HL-60/S4 treated with retinoic acid at 250 ng/mL for 4 days and 3 days (cell line): ENCODE measurements at regions not wholly inside any gene's neighbourhood (a gene's known extent, or its start where the extent isn't known, plus 50 kb on each side); places are given as distances from the start of the nearest gene placed in this dataset.
"Not testable (repeated sequence)": the region's sequence is repeated elsewhere in the genome, so short reads cannot be mapped to it uniquely, and the experiment has no call there.

Source experiments
- in situ Hi-C: fragments of 300-500 bp; cut with MboI; formaldehyde crosslinking; loops from 2 replicates; pipeline ENCODE4 v1.7.0; 2022; ENCODE audit warnings: low sequenced_read_pairs

DNA sequence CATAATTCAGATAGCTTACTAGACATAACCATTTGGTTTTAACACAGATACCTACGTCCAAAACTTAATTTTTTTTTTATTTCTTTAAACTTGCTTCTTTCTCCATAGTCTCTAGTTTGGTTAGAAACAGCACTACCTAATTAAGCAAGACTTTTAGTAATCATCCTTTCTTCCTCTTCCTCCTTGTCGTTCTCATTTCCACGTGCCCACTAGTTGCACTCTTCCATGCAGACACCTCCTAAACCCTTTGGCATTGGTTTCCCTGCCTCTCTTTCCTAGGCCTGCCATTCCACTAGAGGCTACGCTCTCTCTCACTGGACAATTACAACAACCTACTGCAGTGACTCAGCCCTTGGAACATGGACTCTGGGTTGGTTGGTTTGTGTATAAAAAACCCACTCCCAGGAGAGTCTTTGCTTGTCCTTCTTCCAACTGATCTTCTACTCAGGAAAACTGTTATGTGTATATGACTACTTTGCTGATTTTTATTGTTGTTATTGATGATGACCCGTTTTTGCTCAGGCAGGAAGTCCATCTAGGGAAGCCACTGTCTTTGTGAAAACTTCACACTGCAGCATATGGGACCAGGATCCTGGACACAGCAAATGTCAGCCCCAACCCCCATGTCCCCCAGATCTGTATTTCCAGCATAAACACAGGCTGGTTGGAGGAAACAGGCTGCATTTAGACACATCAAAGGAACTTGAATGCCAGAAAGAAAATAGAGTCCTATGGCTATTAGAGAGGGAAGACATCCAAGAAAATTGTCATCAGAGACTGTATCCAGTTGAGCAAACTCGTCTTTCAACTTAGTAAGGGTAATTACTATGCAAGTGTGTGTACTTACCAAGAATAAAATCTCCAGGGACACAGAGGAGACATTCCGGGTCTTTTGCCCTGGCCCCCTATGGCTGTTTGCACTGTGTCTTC is 503.2 kb downstream of the GADD45G start:
- in situ Hi-C loops: loop anchor here (10.0 kb wide), 1 partner anchor 513 kb away; no protein-coding TSS in a partner anchor

- in situ Hi-C loops: no loop called here
Measured at GRCh38 chr9:90112788-90113187, 508.0 kb downstream of the GADD45G start.

DNA sequence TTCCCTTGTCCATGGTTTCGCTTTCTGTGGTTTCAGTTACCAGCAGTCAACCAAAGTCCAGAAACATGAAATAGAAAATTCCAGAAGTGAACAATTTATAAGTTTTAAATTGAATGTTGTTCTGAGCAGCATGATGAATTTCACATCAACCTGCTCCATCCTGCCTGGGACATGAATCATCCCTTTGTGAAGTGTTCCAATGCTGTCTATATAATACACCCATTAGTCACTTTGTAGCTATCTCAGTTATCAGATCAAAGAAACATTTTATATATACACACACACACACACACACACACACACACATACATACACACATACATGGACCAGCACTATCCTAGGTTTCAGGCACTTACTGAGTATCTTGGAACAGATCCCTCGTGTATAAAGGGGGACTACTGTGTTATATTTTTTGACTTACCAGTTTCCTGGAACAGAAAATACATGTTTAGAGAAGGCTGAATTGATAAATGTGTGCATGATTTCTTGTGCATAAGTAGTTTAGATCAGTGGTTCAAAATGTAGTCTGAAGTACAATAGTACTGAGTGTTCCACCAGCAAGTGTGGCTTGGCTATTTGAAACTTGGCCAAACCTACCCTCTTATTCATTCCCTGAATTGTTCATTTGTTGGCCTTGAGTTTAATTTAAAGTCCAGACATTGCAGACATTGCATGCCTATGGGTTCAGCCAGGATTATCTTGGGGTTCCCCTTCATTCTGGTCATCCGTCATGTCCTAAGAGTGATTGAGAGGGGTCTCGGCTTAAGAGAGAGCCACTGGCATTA is 510.0 kb downstream of the GADD45G start:
- in situ Hi-C loops: no loop called here

- in situ Hi-C loops: no loop called here
Measured at GRCh38 chr9:90121762-90122161, 517.0 kb downstream of the GADD45G start.

- in situ Hi-C loops: loop anchor here (25.0 kb wide), 1 partner anchor 637 kb away; no protein-coding TSS in a partner anchor
Measured at GRCh38 chr9:90124961-90125360, 517.7 kb downstream of the DIRAS2 start.

GRCh38 chr9:90127923-90128322 is 514.7 kb downstream of the DIRAS2 start:
- in situ Hi-C loops: loop anchor here (25.0 kb wide), 1 partner anchor 634 kb away; no protein-coding TSS in a partner anchor

GRCh38 chr9:90128587-90129190 is 513.9 kb downstream of the DIRAS2 start:
- in situ Hi-C loops: loop anchor here (25.0 kb wide), 1 partner anchor 634 kb away; no protein-coding TSS in a partner anchor

DNA sequence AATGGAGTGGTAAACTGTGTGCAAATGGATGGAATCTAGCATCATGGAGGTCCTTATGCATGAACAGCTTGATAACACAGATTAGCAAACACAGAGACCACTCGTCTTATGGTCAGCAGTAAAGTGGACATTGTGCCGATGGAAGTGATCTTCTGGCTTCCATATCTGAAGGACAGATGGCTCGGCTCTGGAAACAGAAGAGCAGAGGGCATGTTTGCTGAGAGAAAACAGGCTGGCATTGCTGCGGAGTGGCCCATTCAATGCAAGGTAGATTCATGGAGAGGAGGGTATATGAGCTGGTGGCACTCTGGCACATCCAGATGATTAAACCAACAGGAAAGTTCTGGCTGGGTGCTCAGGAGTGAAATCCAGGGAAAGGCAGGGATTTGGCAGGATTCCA is 513.2 kb downstream of the DIRAS2 start:
- in situ Hi-C loops: loop anchor here (25.0 kb wide), 1 partner anchor 633 kb away; no protein-coding TSS in a partner anchor

DNA sequence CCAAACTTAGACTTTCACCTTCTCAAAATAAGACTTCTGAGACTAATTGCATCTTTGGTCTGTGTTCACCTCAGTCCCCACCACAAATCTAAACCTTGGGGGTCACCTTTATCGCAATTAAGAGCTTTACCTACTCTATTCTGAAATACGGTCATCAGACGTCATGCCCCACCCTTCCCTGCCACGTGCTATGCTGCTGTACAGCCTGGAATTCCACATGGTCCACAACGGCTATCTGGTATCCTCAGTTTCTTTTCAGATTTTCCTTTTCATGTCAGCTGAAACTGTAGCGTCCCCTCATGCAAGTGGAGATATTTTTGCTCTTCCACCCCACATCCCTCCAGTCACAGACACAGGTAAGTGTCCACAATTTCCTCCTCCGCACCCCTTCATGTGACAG is 511.1 kb downstream of the DIRAS2 start:
- in situ Hi-C loops: loop anchor here (25.0 kb wide), 1 partner anchor 631 kb away; no protein-coding TSS in a partner anchor

DNA sequence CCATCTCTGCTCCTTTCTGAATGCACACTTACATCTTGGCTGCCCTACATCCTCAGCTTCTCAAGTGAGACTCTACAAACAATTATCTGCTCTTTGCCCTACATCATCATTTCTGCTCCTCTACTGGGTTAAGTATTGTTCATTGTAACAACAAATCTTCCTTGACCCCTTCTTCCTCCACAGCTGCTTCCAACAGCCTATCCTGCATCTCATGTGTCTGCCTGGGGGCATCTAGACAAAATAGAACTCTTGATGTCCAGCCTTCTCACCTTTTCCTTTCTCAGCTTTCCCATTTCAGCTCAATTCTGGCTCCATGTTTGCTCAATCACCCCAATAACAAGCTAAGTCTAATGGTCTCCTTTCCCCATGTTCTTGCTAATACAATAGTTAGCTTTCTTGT is 509.8 kb downstream of the DIRAS2 start:
- in situ Hi-C loops: loop anchor here (25.0 kb wide), 1 partner anchor 629 kb away; no protein-coding TSS in a partner anchor

DNA sequence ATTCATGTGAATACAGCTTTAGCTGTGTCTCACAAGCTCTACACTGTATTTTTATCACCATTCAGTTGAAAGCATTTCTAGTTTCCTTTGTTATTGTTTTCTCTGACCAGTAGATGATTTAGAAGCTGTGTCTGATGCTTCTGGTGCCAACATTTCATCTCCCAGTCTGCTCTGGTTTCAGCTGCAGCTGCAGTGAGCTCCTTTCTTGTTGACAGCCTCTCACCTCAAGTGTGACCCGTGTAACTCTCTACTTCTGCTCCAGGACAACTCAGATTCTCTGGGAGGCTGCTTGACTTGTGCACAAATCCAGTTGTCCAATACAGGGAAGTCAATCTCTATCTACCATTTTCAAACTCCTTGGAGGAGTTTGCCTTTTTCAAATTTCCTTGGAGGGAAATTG is 504.8 kb downstream of the DIRAS2 start:
- in situ Hi-C loops: loop anchor here (25.0 kb wide), 1 partner anchor 624 kb away; no protein-coding TSS in a partner anchor

GRCh38 chr9:90140131-90140818 is 502.3 kb downstream of the DIRAS2 start:
- in situ Hi-C loops: loop anchor here (5.0 to 25.0 kb wide), 2 partner anchors 622 to 732 kb away; no protein-coding TSS in a partner anchor

DNA sequence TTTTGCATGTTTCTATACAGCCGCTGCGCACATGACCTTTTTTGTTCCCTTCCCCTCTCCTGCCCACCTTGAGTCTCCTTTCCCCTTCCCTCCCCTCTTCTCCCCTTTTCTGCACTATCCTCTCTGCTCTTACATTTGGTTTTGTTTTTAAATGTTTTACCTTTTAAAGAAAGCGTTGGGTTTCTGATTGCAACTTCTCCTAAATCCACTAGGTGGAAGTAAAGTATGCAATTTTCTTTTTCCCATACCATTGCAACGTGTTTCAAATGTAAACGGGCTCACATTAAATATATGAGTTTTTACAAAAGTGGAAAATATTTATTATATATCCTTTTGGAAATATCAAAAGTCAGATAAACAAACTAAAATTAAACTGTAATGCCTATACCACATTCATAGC is 500.9 kb downstream of the DIRAS2 start:
- in situ Hi-C loops: loop anchor here (5.0 to 25.0 kb wide), 2 partner anchors 621 to 731 kb away; no protein-coding TSS in a partner anchor

DNA sequence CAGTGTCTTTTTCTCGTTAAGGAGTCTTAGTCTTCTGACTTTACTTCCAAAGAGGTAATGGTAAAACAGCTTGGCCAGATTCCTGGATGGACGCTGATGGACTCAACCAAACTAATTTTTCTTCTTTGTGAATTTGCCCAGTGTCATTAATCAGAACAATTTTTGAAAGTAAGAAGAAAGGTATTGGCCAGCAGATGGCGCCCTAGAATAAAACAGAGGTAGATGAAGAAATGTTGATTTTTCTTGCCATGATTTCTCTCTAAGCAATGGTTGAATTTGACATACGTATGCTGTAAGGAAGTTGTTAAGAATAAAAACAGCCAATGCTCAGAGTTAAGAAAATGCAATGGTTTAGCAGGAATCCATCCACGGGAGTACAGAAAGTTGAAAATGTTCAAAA is 500.0 kb downstream of the DIRAS2 start:
- in situ Hi-C loops: loop anchor here (5.0 to 25.0 kb wide), 2 partner anchors 620 to 730 kb away; no protein-coding TSS in a partner anchor

GRCh38 chr9:90147426-90147825 is 495.2 kb downstream of the DIRAS2 start:
- in situ Hi-C loops: loop anchor here (25.0 kb wide), 1 partner anchor 615 kb away; no protein-coding TSS in a partner anchor

GRCh38 chr9:90156318-90156717 is 486.3 kb downstream of the DIRAS2 start:
- in situ Hi-C loops: no loop called here

DNA sequence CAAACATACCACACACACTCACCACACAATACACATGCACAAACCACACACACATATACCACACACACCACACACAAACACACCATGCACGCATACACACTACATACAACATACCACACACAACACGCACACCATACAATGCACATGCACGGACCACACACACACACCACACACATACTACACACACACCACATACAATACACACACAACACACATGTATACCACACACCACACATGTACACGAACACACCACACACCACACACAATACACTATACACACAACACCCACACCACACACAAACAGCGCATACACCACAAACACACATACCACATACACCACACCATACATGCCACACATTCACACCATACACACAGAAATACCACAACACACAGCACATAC is 480.3 kb downstream of the DIRAS2 start:
- in situ Hi-C loops: no loop called here

DNA sequence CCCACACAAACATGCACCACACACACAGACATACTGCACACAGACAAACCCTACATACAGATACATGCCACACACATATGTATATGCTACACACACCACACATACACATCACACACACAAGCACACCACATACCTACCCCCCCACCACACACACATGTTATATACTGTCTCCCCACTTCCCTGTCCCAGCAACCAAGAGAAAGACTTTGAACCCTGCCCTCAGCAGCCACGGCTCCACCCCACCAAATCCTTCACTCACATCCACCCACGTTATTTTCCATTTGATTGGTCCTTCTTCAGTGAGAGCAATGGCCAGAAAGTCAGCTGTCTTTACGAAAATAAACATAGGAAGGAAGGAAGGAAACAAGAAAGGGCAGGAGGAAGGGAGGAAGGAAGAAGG is 479.8 kb downstream of the DIRAS2 start:
- in situ Hi-C loops: no loop called here

- in situ Hi-C loops: no loop called here
Measured at GRCh38 chr9:90165281-90165680, 477.3 kb downstream of the DIRAS2 start.

DNA sequence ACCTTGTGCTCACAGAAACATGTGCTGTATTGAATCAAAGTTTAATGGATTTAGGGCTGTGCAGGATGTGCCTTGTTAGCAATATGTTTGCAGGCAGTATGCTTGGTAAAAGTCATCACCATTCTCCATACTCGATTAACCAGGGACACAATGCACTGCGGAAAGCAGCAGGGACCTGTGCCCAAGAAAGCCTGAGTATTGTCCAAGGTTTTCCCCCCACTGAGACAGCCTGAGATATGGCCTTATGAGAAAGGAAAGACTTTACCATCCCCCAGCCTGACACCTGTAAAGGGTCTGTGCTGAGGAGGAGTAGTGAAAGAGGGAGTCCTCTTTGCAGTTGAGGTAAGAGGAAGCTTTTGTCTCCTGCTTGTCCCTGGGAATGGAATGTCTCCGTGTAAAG is 476.2 kb downstream of the DIRAS2 start:
- in situ Hi-C loops: not testable (repeated sequence)
